Esophagus muscularis mucosa (tissue), 4 donors: ENCODE measurements at regions not wholly inside any gene's neighbourhood (a gene's known extent, or its start where the extent isn't known, plus 50 kb on each side); places are given as distances from the start of the nearest gene placed in this dataset.

Source experiments
- DNase-seq: peaks from one replicate; pipeline ENCODE4 v3.0.0-alpha.2; 2017; ENCODE audit errors: extremely low spot score
- H3K27ac ChIP-seq, 4 donors: fragments of 200-600 bp; sonication (generic); replicated peaks in 1 of 4; 1 replicate in 3 of 4; 2 replicates in 1 of 4; pipeline ENCODE4 v1.5.1; 2016 to 2019; ENCODE audit warnings: mild to moderate bottlenecking in 1 of 4
- H3K27me3 ChIP-seq, 4 donors: fragments of 200-600 bp; sonication (generic); one replicate each; pipeline versions ENCODE4 v1.5.1 to v1.6.0; 2016 to 2019
- H3K36me3 ChIP-seq, 4 donors: fragments of 200-600 bp; sonication (generic); one replicate each; pipeline ENCODE4 v1.5.1; 2016 to 2019
- H3K4me1 ChIP-seq, 4 donors: fragments of 200-600 bp; sonication (generic); one replicate each; pipeline ENCODE4 v1.5.1; 2016 to 2019
- H3K4me3 ChIP-seq, 4 donors: fragments of 200-600 bp; sonication (generic); 1 replicate in 2 of 4; 2 replicates in 2 of 4; pipeline ENCODE4 v1.5.1; 2016 to 2019; ENCODE audit warnings: mild to moderate bottlenecking in 4 of 4, moderate library complexity in 1 of 4
- H3K9me3 ChIP-seq, 4 donors: fragments of 200-600 bp; sonication (generic); 1 replicate in 3 of 4; 2 replicates in 1 of 4; pipeline ENCODE4 v1.5.1; 2016 to 2019
- CTCF ChIP-seq, 3 experiments: fragments of 200-600 bp in 2 of 3; fragments of 450-650 bp in 1 of 3; sonication (generic) in 2 of 3; IDR thresholded peaks; one replicate each; pipeline ENCODE4 v1.5.1; 2017 to 2019; ENCODE audit warnings: antibody characterized with exemption in 3 of 3, mild to moderate bottlenecking in 2 of 3, moderate library complexity in 1 of 3
- EP300 ChIP-seq: sonication (generic); formaldehyde crosslinking; IDR thresholded peaks from one replicate; pipeline ENCODE4 v1.6.1; 2017; ENCODE audit warnings: antibody characterized with exemption
- POLR2A ChIP-seq: fragments of 450-650 bp; IDR thresholded peaks from one replicate; pipeline ENCODE4 v1.6.1; 2017; ENCODE audit warnings: antibody characterized with exemption, moderate library complexity, mild to moderate bottlenecking, low read depth
- POLR2AphosphoS5 ChIP-seq, 2 donors: sonication (generic); formaldehyde crosslinking; IDR thresholded peaks; one replicate each; pipeline ENCODE4 v1.6.1; 2017; ENCODE audit warnings: antibody characterized with exemption in 2 of 2
- WGBS: methylation state at CpG from one replicate; pipeline ENCODE4 v1.1.5; 2018; 5-methylcytosine and 5-hydroxymethylcytosine counted together
- intact Hi-C: fragments of 100-400 bp; cut with DNase I; formaldehyde crosslinking; loops from one replicate; pipeline ENCODE4 v1.15.1; 2023

DNA sequence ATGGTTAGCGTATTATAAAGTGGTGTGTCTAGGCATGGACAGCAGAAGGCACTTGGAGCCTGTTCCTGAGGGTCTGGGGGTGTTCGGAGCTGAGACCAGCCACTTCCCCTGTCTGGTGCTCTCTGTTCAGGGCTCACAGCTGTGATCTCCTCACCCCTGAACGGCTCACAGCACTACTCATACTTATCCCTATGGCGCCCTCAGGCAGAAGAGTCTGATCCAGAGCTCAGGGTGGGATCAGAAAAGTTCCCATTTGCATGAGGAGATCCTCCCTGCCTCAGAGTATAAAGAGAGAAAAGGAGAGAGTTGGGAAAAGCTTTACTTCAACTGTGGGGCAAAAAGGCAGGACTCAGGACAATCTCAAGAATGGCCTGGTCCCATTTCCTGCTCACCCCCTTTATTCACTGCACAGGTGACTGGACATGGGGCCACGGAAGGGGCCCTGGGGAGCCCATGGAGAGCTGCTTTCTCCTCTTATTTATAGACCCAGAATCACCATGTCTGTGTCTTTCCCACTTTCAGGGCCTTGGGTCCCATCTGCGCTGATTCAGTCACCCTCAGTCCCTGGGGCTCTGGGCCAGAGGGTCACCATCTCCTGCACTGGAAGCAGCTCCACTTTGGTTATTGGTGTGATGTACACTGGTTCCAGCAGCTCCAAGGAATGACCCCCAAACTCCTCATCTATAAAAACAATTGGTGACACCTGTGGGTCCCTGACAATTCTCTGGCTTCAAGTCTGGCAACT lies 97.0 kb upstream of the TOP3B start:
- peak; percentile 85 for DNase-seq
- Histone ChIP-seq H3K9me3 (no peaks in the 10 kb centered on the region), H3K27ac (no peak overlapping the region), H3K4me1 (no peaks in the 10 kb centered on the region), H3K36me3 (no peaks in the 10 kb centered on the region), H3K4me3 (no peak overlapping the region), H3K27me3 (peaks cover 0 to 52% (median 0%) of the 10 kb centered on the region in 4 donors)
- TF ChIP-seq POLR2A (no peak), POLR2AphosphoS5 (IDR thresholded peaks at IDR 0.05) (no peak), CTCF (IDR thresholded peaks at IDR 0.05) (no peak), EP300 (no peak)
- intact Hi-C loops: no loop called here
- WGBS: 67% methylated on average over 6 of the region's 6 CpGs

DNA sequence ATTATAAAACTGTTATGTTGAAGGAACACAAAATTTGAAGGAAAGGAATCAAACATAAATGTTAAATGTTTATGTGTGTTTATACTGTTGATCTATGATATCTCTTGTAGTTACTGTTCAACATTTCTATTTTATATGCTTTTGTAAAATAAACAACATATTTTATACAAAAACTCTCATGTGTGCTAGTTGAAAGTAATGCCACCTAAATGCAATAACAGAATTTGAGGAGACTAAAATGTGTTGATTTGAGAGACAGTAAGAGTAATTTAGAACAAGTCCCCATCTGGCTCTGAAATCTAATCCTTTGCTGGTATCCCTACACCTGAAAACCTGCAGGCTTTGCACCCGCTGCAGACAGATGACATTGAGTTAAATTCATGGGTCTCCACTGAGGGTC lies 95.7 kb upstream of the TOP3B start:
- intact Hi-C loops: no loop called here
- no peaks in the 10 kb centered on the region for H3K4me1 ChIP-seq
- no peak for DNase-seq
- no peak for TF ChIP-seq POLR2AphosphoS5 (IDR thresholded peaks at IDR 0.05)
- no peak for TF ChIP-seq CTCF (IDR thresholded peaks at IDR 0.05)
- TF ChIP-seq EP300: no peak
- TF ChIP-seq POLR2A: no peak
- no peaks in the 10 kb centered on the region for H3K36me3 ChIP-seq
- no peaks in the 10 kb centered on the region for H3K9me3 ChIP-seq
- H3K27ac ChIP-seq: no peak overlapping the region
- H3K27me3 ChIP-seq: peaks cover 0 to 46% (median 0%) of the 10 kb centered on the region in 4 donors
- H3K4me3 ChIP-seq: no peak overlapping the region
- WGBS: 91% methylated on average over 1 of the region's 1 CpG

DNA sequence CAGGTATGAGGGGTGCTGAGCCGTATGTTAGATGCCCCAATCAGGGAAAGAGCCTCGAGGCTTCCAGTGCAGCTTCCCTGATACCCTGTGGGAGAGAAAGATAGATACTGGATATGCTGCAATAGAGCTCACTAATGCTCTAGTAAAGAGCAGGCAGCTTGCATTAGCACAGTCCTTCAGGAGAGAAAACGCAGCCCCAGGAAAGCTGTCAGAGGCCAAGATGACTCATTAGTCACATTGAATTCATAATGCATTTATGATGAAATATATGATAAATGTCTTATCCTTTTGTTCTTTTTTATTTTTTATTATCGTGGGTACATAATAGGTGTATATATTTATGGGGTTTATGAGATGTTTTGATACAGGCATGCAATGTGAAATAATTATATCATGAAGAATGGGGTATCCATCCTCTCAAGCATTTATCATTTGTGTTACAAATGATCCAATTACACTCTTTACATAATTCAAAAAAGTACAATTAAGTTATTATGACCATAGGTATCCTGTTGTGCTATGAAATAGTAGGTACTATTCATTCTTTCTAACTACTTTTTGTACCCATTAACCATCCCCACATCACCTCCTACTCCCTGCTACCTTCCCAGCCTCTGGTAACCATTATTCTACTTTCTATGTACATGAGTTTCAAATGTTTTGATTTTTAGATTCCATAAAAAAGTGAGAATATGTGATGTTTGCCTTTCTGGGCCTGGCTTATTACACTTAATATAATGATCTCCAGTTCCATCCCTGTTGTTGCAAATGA lies 94.5 kb upstream of the TOP3B start:
- intact Hi-C loops: no loop called here
- H3K27ac ChIP-seq: no peak overlapping the region
- TF ChIP-seq EP300: no peak
- TF ChIP-seq POLR2AphosphoS5 (IDR thresholded peaks at IDR 0.05): no peak
- no peak for TF ChIP-seq POLR2A
- no peak for TF ChIP-seq CTCF (IDR thresholded peaks at IDR 0.05)
- H3K9me3 ChIP-seq: no peaks in the 10 kb centered on the region
- H3K27me3 ChIP-seq: peaks cover 0 to 46% (median 0%) of the 10 kb centered on the region in 4 donors
- no peaks in the 10 kb centered on the region for H3K4me1 ChIP-seq
- H3K4me3 ChIP-seq: no peak overlapping the region
- 46% methylated on average over 4 of the region's 4 CpGs for WGBS
- H3K36me3 ChIP-seq: no peaks in the 10 kb centered on the region
- DNase-seq: no peak

DNA sequence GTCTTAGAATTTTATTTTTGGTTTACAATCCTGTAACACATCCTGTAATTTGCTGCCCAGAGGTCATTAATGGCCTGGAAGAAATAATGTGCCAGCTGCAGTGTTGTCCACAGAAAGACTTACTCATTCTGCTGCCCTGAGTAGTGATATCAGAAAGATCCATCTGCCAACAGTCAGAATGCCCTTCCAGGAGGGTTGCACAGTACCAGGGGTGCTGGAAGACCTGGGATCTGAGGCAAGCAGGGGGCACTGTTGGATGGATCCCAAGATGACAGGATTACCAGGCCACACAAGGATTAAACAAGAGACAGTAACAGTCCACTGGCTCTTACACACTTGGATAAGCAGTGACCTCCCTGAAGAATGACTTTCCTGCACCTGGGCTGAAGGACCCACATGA lies 93.8 kb upstream of the TOP3B start:
- intact Hi-C loops: no loop called here
- Histone ChIP-seq H3K4me3 (no peak overlapping the region), H3K9me3 (no peaks in the 10 kb centered on the region), H3K27me3 (peaks cover 0 to 42% (median 0%) of the 10 kb centered on the region in 4 donors), H3K4me1 (no peaks in the 10 kb centered on the region), H3K27ac (no peak overlapping the region), H3K36me3 (no peaks in the 10 kb centered on the region)
- TF ChIP-seq EP300: no peak
- no peak for TF ChIP-seq CTCF (IDR thresholded peaks at IDR 0.05)
- no peak for TF ChIP-seq POLR2A
- TF ChIP-seq POLR2AphosphoS5 (IDR thresholded peaks at IDR 0.05): no peak
- no peak for DNase-seq
